SH-SY5Y (cell line): ENCODE measurements at regions not wholly inside any gene's neighbourhood (a gene's known extent, or its start where the extent isn't known, plus 50 kb on each side); places are given as distances from the start of the nearest gene placed in this dataset.

Experiments
- GATA2 ChIP-seq: IDR thresholded peaks from 2 replicates; pipeline ENCODE4 v1.6.1; 2011; ENCODE audit warnings: mild to moderate bottlenecking, low read depth, low read length
- GATA3 ChIP-seq: IDR thresholded peaks from 2 replicates; pipeline ENCODE4 v1.6.1; 2011; ENCODE audit warnings: low read depth, mild to moderate bottlenecking, low read length, moderate library complexity

DNA sequence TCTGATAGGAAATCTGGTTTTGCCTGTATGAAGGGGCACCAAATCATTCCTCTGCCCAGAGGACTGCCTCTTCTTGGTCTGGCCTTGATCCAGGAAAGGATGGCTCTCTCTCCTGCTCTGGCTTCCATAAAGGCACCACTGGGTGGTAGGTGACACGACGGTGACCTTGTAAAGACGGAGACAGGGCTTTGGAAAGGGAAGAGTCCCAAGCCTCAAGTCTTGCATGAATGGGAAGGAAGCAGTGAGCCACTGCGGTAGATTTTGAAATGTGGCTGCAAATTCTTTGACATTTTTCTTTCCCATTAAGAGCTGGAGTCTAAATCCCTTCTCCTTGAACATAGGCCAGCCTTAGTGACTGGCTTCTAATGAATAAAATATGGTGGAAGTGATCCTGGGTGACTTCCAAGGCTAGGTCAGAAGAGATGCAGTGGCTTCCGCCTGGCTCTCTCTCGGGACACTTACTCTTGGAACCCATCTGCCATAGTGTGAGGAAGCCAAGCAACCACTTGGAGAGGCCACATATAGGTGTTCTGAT is 347.4 kb downstream of the BCOR start:
- TF ChIP-seq GATA2 (no peak), GATA3 (no peak)

GRCh38 chrX:39750848-39751247 is 346.9 kb downstream of the BCOR start:
- TF ChIP-seq GATA3 (no peak), GATA2 (no peak)

GRCh38 chrX:39752815-39753214 is 344.9 kb downstream of the BCOR start:
- TF ChIP-seq GATA2 = no peak
- no peak for TF ChIP-seq GATA3

DNA sequence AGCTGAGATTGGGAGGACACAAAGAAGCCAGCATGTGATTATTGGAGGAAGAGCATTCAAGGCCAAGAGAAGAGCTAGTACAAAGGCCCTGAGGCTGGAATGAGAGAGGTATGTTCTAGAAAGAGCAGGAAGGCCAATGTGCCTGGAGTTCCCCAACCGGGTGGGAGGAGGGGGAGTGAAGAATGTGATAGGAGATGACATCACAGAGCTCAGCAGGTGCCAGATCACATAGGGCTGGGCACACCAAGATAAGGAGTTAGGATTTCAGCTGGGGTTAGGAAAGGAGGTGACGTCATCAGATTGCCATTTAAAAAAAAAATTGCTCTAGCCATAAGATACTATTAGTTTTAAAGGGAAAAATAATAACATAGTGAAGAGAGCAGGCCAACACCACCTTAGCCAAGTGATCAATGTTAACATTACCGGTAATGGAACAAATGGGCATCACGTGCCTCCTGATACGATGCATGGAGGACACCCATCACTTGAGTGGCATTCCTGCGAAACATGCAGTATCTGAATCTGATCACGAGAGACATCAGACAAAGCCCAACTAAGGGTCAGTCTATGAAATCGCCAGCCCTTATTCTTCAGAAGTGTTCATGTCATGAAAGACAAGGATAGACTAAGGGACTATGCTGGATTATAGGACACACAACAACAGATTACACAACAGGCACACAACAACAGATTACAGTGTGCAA is 344.3 kb downstream of the BCOR start:
- no peak for TF ChIP-seq GATA2
- no peak for TF ChIP-seq GATA3

GRCh38 chrX:39755143-39756032 is 342.4 kb downstream of the BCOR start:
- TF ChIP-seq GATA2 (peak; percentile 86), GATA3 (no peak)

- TF ChIP-seq GATA2 (no peak), GATA3 (no peak)
Observed at GRCh38 chrX:39756086-39756883, 341.5 kb downstream of the BCOR start.

GRCh38 chrX:39757971-39758370 is 339.8 kb downstream of the BCOR start:
- TF ChIP-seq GATA3 (no peak), GATA2 (no peak)

DNA sequence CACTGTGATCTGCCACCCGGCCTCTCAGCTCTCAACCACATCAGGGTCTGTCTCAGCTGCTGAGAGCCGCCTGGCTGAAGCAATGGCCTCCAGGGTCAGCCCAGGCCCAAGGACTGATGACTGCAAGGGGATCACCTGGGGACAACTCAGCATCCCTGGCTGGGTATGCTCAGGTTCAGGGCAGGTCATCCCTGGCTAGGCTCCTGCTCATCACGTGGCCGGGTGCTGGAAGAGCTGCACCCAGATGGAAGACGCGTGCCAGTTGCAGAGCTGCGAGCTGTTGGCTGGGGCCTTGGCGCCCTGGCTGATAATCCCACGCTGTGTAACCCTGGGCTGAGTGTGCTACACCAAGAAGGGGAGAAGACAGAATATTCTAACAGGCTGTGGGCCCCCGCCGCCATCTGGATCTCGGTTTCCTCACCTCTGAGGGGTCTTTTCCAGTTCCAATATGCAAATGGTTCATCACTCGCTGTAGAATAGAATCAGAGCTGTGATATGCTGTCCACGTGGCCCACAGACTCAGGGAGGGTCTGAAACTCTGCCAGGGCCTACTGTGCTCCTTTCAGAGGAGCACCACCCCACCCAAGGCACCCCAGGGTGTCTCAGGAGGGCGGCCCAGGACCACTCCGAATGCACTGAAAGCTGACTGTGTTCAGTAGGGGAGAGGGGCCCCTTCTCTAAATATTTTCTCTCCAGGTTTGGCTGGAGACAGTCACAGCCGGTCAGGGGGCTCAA is 338.8 kb downstream of the BCOR start:
- no peak for TF ChIP-seq GATA3
- no peak for TF ChIP-seq GATA2

GRCh38 chrX:39759526-39760224 is 338.1 kb downstream of the BCOR start:
- TF ChIP-seq GATA2 = no peak
- no peak for TF ChIP-seq GATA3

GRCh38 chrX:39760930-39761329 is 336.8 kb downstream of the BCOR start:
- TF ChIP-seq GATA2 (no peak), GATA3 (no peak)

- no peak for TF ChIP-seq GATA3
Observed at GRCh38 chrX:39762266-39762841, 335.4 kb downstream of the BCOR start.

DNA sequence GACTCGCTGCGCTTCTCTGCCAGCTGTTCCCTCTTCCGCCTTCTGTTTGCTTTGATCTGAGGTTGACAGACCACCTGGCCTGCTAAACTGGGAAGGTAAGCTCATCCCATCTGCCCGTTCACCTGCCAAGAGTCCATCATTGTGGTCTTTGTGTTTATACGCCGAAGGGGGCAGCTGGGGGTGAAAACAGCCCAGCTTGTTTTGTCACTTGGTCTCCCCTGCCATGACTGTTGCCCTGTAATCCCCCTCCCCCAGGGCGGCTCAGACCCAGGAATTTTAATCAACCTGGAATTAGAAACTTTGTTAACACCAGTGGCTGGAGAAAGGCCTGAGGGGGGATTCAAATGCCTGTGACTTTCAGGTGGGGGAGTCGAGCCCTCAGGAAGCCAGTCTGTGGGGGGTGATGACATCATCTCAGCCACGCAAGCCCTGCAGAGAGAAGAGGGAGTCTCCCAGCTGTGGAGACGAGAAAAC is 333.3 kb downstream of the BCOR start:
- TF ChIP-seq GATA3 (no peak), GATA2 (no peak)

- TF ChIP-seq GATA2 (no peak), GATA3 (no peak)
Observed at GRCh38 chrX:39765327-39765726, 332.4 kb downstream of the BCOR start.
